GM19035 (cell line): ENCODE measurements at regions not wholly inside any gene's neighbourhood (a gene's known extent, or its start where the extent isn't known, plus 50 kb on each side); places are given as distances from the start of the nearest gene placed in this dataset.
"Not testable (repeated sequence)": the region's sequence is repeated elsewhere in the genome, so short reads cannot be mapped to it uniquely, and the experiment has no call there.

ENCODE experiments used
- ATAC-seq: cut with Tn5 transposase; IDR thresholded peaks from one replicate; pipeline ENCODE4 v1.9.1; 2021; ENCODE audit not compliant: unreplicated experiment

GRCh38 chr9:587527-587926, 254.0 kb upstream of the DMRT1 start:
- ATAC-seq, result no peak

GRCh38 chr9:588981-589380, 252.5 kb upstream of the DMRT1 start:
- no peak for ATAC-seq

GRCh38 chr9:589723-590122, 251.8 kb upstream of the DMRT1 start:
- no peak for ATAC-seq

- no peak for ATAC-seq
Measured at GRCh38 chr9:591292-591691, 250.2 kb upstream of the DMRT1 start.

GRCh38 chr9:592225-592624, 249.3 kb upstream of the DMRT1 start:
- no peak for ATAC-seq

- no peak for ATAC-seq
Measured at GRCh38 chr9:592733-593132, 248.8 kb upstream of the DMRT1 start.

- no peak for ATAC-seq
Measured at GRCh38 chr9:593809-594208, 247.7 kb upstream of the DMRT1 start.

GRCh38 chr9:596703-597102, 244.8 kb upstream of the DMRT1 start:
- no peak for ATAC-seq

GRCh38 chr9:600006-600405, 241.5 kb upstream of the DMRT1 start:
- ATAC-seq, result no peak

- ATAC-seq, result no peak
Measured at GRCh38 chr9:602716-603115, 238.8 kb upstream of the DMRT1 start.

GRCh38 chr9:603126-603525, 238.4 kb upstream of the DMRT1 start:
- ATAC-seq, result no peak

- ATAC-seq, result no peak
Measured at GRCh38 chr9:607417-607816, 234.1 kb upstream of the DMRT1 start.

GRCh38 chr9:613771-614347, 227.6 kb upstream of the DMRT1 start:
- ATAC-seq, result peak; percentile 74

- no peak for ATAC-seq
Measured at GRCh38 chr9:614431-614830, 227.1 kb upstream of the DMRT1 start.

GRCh38 chr9:615756-616155, 225.7 kb upstream of the DMRT1 start:
- no peak for ATAC-seq

GRCh38 chr9:616694-617093, 224.8 kb upstream of the DMRT1 start:
- no peak for ATAC-seq

GRCh38 chr9:617445-618085, 223.9 kb upstream of the DMRT1 start:
- ATAC-seq, result no peak

- ATAC-seq, result no peak
Measured at GRCh38 chr9:618478-618877, 223.0 kb upstream of the DMRT1 start.

GRCh38 chr9:621201-621855, 220.2 kb upstream of the DMRT1 start:
- ATAC-seq, result no peak

GRCh38 chr9:624935-625500, 216.5 kb upstream of the DMRT1 start:
- ATAC-seq, result no peak

GRCh38 chr9:625613-626012, 215.9 kb upstream of the DMRT1 start:
- no peak for ATAC-seq

- ATAC-seq, result not testable (repeated sequence)
Measured at GRCh38 chr9:626114-626513, 215.4 kb upstream of the DMRT1 start.
